ENCODE measurements at regions not wholly inside any gene's neighbourhood (a gene's known extent, or its start where the extent isn't known, plus 50 kb on each side); places are given as distances from the start of the nearest gene placed in this dataset.
"Not testable (repeated sequence)": the region's sequence is repeated elsewhere in the genome, so short reads cannot be mapped to it uniquely, and the experiment has no call there.

GRCh38 chrX:128650326-128650725, 598.1 kb upstream of the ACTRT1 start:
- H3K36me3 ChIP-seq (ENCODE audit: control insufficient read depth, insufficient read depth, low read length): no peaks in the 10 kb centered on the region
- H3K9me3 ChIP-seq (ENCODE audit: control insufficient read depth, insufficient read depth, low read length): no peaks in the 10 kb centered on the region
- no peak overlapping the region for H3K9ac ChIP-seq (ENCODE audit: low read depth, low read length)
- H3K4me1 ChIP-seq (ENCODE audit: control insufficient read depth, insufficient read depth, low read length): peaks cover 24% of the 10 kb centered on the region
- no peak overlapping the region for H3K4me3 ChIP-seq (ENCODE audit: low read depth, low read length)
- no peak overlapping the region for H3K27ac ChIP-seq (ENCODE audit: low read depth, low read length)
- H3K27me3 ChIP-seq (ENCODE audit: control insufficient read depth, insufficient read depth, low read length): peaks cover 4% of the 10 kb centered on the region

GRCh38 chrX:128634754-128635153, 582.6 kb upstream of the ACTRT1 start:
- no peak overlapping the region for H3K9ac ChIP-seq (ENCODE audit: low read depth, low read length)

GRCh38 chrX:128623361-128623760, 571.2 kb upstream of the ACTRT1 start:
- no peak overlapping the region for H3K9ac ChIP-seq (ENCODE audit: low read depth, low read length)
- H3K27me3 ChIP-seq (ENCODE audit: control insufficient read depth, insufficient read depth, low read length): no peaks in the 10 kb centered on the region
- no peak overlapping the region for H3K27ac ChIP-seq (ENCODE audit: low read depth, low read length)
- no peaks in the 10 kb centered on the region for H3K9me3 ChIP-seq (ENCODE audit: control insufficient read depth, insufficient read depth, low read length)
- 0 out of 2 replicates have a peak, but pooled peaks cover 7% of the 10 kb centered on the region for H3K4me1 ChIP-seq (ENCODE audit: control insufficient read depth, insufficient read depth, low read length)
- H3K36me3 ChIP-seq (ENCODE audit: control insufficient read depth, insufficient read depth, low read length): no peaks in the 10 kb centered on the region
- H3K4me3 ChIP-seq (ENCODE audit: low read depth, low read length): no peak overlapping the region

More at GRCh38 chrX:128634754-128635153, 582.6 kb upstream of the ACTRT1 start:
- Histone ChIP-seq H3K36me3 (ENCODE audit: control insufficient read depth, insufficient read depth, low read length) (no peaks in the 10 kb centered on the region), H3K9me3 (ENCODE audit: control insufficient read depth, insufficient read depth, low read length) (no peaks in the 10 kb centered on the region), H3K4me3 (ENCODE audit: low read depth, low read length) (no peak overlapping the region), H3K27me3 (ENCODE audit: control insufficient read depth, insufficient read depth, low read length) (0 out of 2 replicates have a peak, but pooled peaks cover 3% of the 10 kb centered on the region), H3K4me1 (ENCODE audit: control insufficient read depth, insufficient read depth, low read length) (0 out of 2 replicates have a peak, but pooled peaks cover 5% of the 10 kb centered on the region), H3K27ac (ENCODE audit: low read depth, low read length) (no peak overlapping the region)

- Histone ChIP-seq H3K27ac (ENCODE audit: low read depth, low read length) (no peak overlapping the region), H3K9me3 (ENCODE audit: control insufficient read depth, insufficient read depth, low read length) (no peaks in the 10 kb centered on the region), H3K4me1 (ENCODE audit: control insufficient read depth, insufficient read depth, low read length) (0 out of 2 replicates have a peak, but pooled peaks cover 7% of the 10 kb centered on the region), H3K4me3 (ENCODE audit: low read depth, low read length) (no peak overlapping the region), H3K36me3 (ENCODE audit: control insufficient read depth, insufficient read depth, low read length) (no peaks in the 10 kb centered on the region), H3K9ac (ENCODE audit: low read depth, low read length) (no peak overlapping the region), H3K27me3 (ENCODE audit: control insufficient read depth, insufficient read depth, low read length) (no peaks in the 10 kb centered on the region)
Observed at GRCh38 chrX:128622296-128622695, 570.1 kb upstream of the ACTRT1 start.

- Histone ChIP-seq H3K27me3 (ENCODE audit: control insufficient read depth, insufficient read depth, low read length) (no peaks in the 10 kb centered on the region), H3K9ac (ENCODE audit: low read depth, low read length) (no peak overlapping the region), H3K9me3 (ENCODE audit: control insufficient read depth, insufficient read depth, low read length) (no peaks in the 10 kb centered on the region), H3K4me3 (ENCODE audit: low read depth, low read length) (no peak overlapping the region), H3K4me1 (ENCODE audit: control insufficient read depth, insufficient read depth, low read length) (0 out of 2 replicates have a peak, but pooled peaks cover 7% of the 10 kb centered on the region), H3K36me3 (ENCODE audit: control insufficient read depth, insufficient read depth, low read length) (no peaks in the 10 kb centered on the region), H3K27ac (ENCODE audit: low read depth, low read length) (no peak overlapping the region)
Observed at GRCh38 chrX:128619490-128619889, 567.3 kb upstream of the ACTRT1 start.

GRCh38 chrX:128616933-128617332, 564.7 kb upstream of the ACTRT1 start:
- Histone ChIP-seq H3K27me3 (ENCODE audit: control insufficient read depth, insufficient read depth, low read length) (no peaks in the 10 kb centered on the region), H3K4me1 (ENCODE audit: control insufficient read depth, insufficient read depth, low read length) (0 out of 2 replicates have a peak, but pooled peaks cover 7% of the 10 kb centered on the region), H3K36me3 (ENCODE audit: control insufficient read depth, insufficient read depth, low read length) (no peaks in the 10 kb centered on the region), H3K4me3 (ENCODE audit: low read depth, low read length) (no peak overlapping the region), H3K9ac (ENCODE audit: low read depth, low read length) (no peak overlapping the region), H3K27ac (ENCODE audit: low read depth, low read length) (no peak overlapping the region), H3K9me3 (ENCODE audit: control insufficient read depth, insufficient read depth, low read length) (no peaks in the 10 kb centered on the region)

- H3K9me3 ChIP-seq (ENCODE audit: control insufficient read depth, insufficient read depth, low read length); H3K36me3 ChIP-seq (ENCODE audit: control insufficient read depth, insufficient read depth, low read length); H3K27ac ChIP-seq (ENCODE audit: low read depth, low read length); H3K9ac ChIP-seq (ENCODE audit: low read depth, low read length); H3K27me3 ChIP-seq (ENCODE audit: control insufficient read depth, insufficient read depth, low read length); H3K4me1 ChIP-seq (ENCODE audit: control insufficient read depth, insufficient read depth, low read length); H3K4me3 ChIP-seq (ENCODE audit: low read depth, low read length): not testable (repeated sequence)
Observed at GRCh38 chrX:128606817-128607216, 554.6 kb upstream of the ACTRT1 start.

GRCh38 chrX:128606357-128606756, 554.2 kb upstream of the ACTRT1 start:
- not testable (repeated sequence) for H3K36me3 ChIP-seq (ENCODE audit: control insufficient read depth, insufficient read depth, low read length); H3K9me3 ChIP-seq (ENCODE audit: control insufficient read depth, insufficient read depth, low read length); H3K4me3 ChIP-seq (ENCODE audit: low read depth, low read length); H3K27ac ChIP-seq (ENCODE audit: low read depth, low read length); H3K9ac ChIP-seq (ENCODE audit: low read depth, low read length); H3K4me1 ChIP-seq (ENCODE audit: control insufficient read depth, insufficient read depth, low read length); H3K27me3 ChIP-seq (ENCODE audit: control insufficient read depth, insufficient read depth, low read length)

- Histone ChIP-seq H3K4me1 (ENCODE audit: control insufficient read depth, insufficient read depth, low read length) (no peaks in the 10 kb centered on the region), H3K27me3 (ENCODE audit: control insufficient read depth, insufficient read depth, low read length) (no peaks in the 10 kb centered on the region), H3K27ac (ENCODE audit: low read depth, low read length) (no peak overlapping the region), H3K9me3 (ENCODE audit: control insufficient read depth, insufficient read depth, low read length) (no peaks in the 10 kb centered on the region), H3K36me3 (ENCODE audit: control insufficient read depth, insufficient read depth, low read length) (no peaks in the 10 kb centered on the region), H3K4me3 (ENCODE audit: low read depth, low read length) (no peak overlapping the region), H3K9ac (ENCODE audit: low read depth, low read length) (no peak overlapping the region)
Observed at GRCh38 chrX:128601706-128602105, 549.5 kb upstream of the ACTRT1 start.

GRCh38 chrX:128599632-128600031, 547.4 kb upstream of the ACTRT1 start:
- H3K27me3 ChIP-seq (ENCODE audit: control insufficient read depth, insufficient read depth, low read length): no peaks in the 10 kb centered on the region
- H3K4me1 ChIP-seq (ENCODE audit: control insufficient read depth, insufficient read depth, low read length): no peaks in the 10 kb centered on the region
- H3K4me3 ChIP-seq (ENCODE audit: low read depth, low read length): no peak overlapping the region
- H3K27ac ChIP-seq (ENCODE audit: low read depth, low read length): no peak overlapping the region
- H3K9ac ChIP-seq (ENCODE audit: low read depth, low read length): no peak overlapping the region
- H3K36me3 ChIP-seq (ENCODE audit: control insufficient read depth, insufficient read depth, low read length): no peaks in the 10 kb centered on the region
- H3K9me3 ChIP-seq (ENCODE audit: control insufficient read depth, insufficient read depth, low read length): no peaks in the 10 kb centered on the region

- no peaks in the 10 kb centered on the region for H3K27me3 ChIP-seq (ENCODE audit: control insufficient read depth, insufficient read depth, low read length)
- no peak overlapping the region for H3K4me3 ChIP-seq (ENCODE audit: low read depth, low read length)
Observed at GRCh38 chrX:128582036-128582435, 529.8 kb upstream of the ACTRT1 start.

GRCh38 chrX:128581615-128582014, 529.4 kb upstream of the ACTRT1 start:
- no peaks in the 10 kb centered on the region for H3K36me3 ChIP-seq (ENCODE audit: control insufficient read depth, insufficient read depth, low read length)

More at GRCh38 chrX:128582036-128582435, 529.8 kb upstream of the ACTRT1 start:
- H3K9ac ChIP-seq (ENCODE audit: low read depth, low read length): no peak overlapping the region
- no peaks in the 10 kb centered on the region for H3K36me3 ChIP-seq (ENCODE audit: control insufficient read depth, insufficient read depth, low read length)
- H3K27ac ChIP-seq (ENCODE audit: low read depth, low read length): no peak overlapping the region
- no peaks in the 10 kb centered on the region for H3K9me3 ChIP-seq (ENCODE audit: control insufficient read depth, insufficient read depth, low read length)
- no peaks in the 10 kb centered on the region for H3K4me1 ChIP-seq (ENCODE audit: control insufficient read depth, insufficient read depth, low read length)

More at GRCh38 chrX:128581615-128582014, 529.4 kb upstream of the ACTRT1 start:
- Histone ChIP-seq H3K9ac (ENCODE audit: low read depth, low read length) (no peak overlapping the region), H3K27ac (ENCODE audit: low read depth, low read length) (no peak overlapping the region), H3K4me3 (ENCODE audit: low read depth, low read length) (no peak overlapping the region), H3K27me3 (ENCODE audit: control insufficient read depth, insufficient read depth, low read length) (no peaks in the 10 kb centered on the region), H3K9me3 (ENCODE audit: control insufficient read depth, insufficient read depth, low read length) (no peaks in the 10 kb centered on the region), H3K4me1 (ENCODE audit: control insufficient read depth, insufficient read depth, low read length) (no peaks in the 10 kb centered on the region)

All from HUES48 (cell line).